Panc1 (cell line): ENCODE measurements at regions not wholly inside any gene's neighbourhood (a gene's known extent, or its start where the extent isn't known, plus 50 kb on each side); places are given as distances from the start of the nearest gene placed in this dataset.

Source experiments
- ATAC-seq: fragments of 200-7000 bp; cut with Tn5 transposase; 2 replicates; pipeline ENCODE4 v1.9.1; 2020; ENCODE audit warnings: mild to moderate bottlenecking, moderate library complexity
- BruUV-seq: library from RNA; stranded (reverse); fragments of 400-500 nt; replicated peaks from 2 replicates; lab custom pipeline; 2021; lab: Mats Ljungman, UMichigan
- CTCF ChIA-PET: fragments of 300-600 bp; sonication (Branson Sonifier 250); formaldehyde crosslinking; loops from one replicate; lab custom pipeline; 2022; ENCODE audit warnings: antibody characterized with exemption; lab: Charles Lee
- POLR2A ChIA-PET: fragments of 300-600 bp; sonication (Branson Sonifier 250); formaldehyde crosslinking; loops from one replicate; lab custom pipeline; 2022; ENCODE audit warnings: antibody characterized with exemption; lab: Charles Lee
- DNase-seq: peaks from one replicate; pipeline ENCODE4 v3.0.0-alpha.2; 2010; ENCODE audit warnings: low read depth, low spot score
- H3K27ac ChIP-seq: 2 replicates; pipeline ENCODE4 v1.5.1; 2011; ENCODE audit warnings: mild to moderate bottlenecking, low read length, inconsistent platforms
- H3K27me3 ChIP-seq: fragments of 200-500 bp; sonication (Bioruptor generic); 2 replicates; pipeline ENCODE4 v1.6.0; 2014; ENCODE audit warnings: low read length, inconsistent platforms; ENCODE audit not compliant: control insufficient read depth, insufficient read depth
- H3K36me3 ChIP-seq: fragments of 200-500 bp; sonication (Bioruptor generic); 2 replicates; pipeline ENCODE4 v1.5.1; 2014; ENCODE audit warnings: inconsistent platforms, mild to moderate bottlenecking, low read length, moderate library complexity; ENCODE audit not compliant: control insufficient read depth, insufficient read depth
- H3K4me1 ChIP-seq: 2 replicates; pipeline ENCODE4 v1.5.1; 2011; ENCODE audit warnings: inconsistent platforms, mild to moderate bottlenecking, low read length, moderate library complexity; ENCODE audit not compliant: control insufficient read depth, insufficient read depth
- H3K4me3 ChIP-seq, 2 experiments: 2 replicates each; pipeline ENCODE4 v1.5.1; 2011 to 2012; ENCODE audit warnings: low read depth in 2 of 2, low read length in 2 of 2, mild to moderate bottlenecking in 2 of 2, inconsistent platforms in 1 of 2, moderate library complexity in 1 of 2
- H3K9me3 ChIP-seq: fragments of 200-500 bp; sonication (Bioruptor generic); 2 replicates; pipeline ENCODE4 v1.5.1; 2014; ENCODE audit warnings: low read depth, mild to moderate bottlenecking, inconsistent platforms, low read length, moderate library complexity; ENCODE audit not compliant: control insufficient read depth, insufficient read depth
- POLR2AphosphoS5 ChIP-seq: IDR thresholded peaks from 2 replicates; pipeline ENCODE4 v1.6.1; 2012; ENCODE audit warnings: mild to moderate bottlenecking, low read depth, low read length, moderate library complexity
- SIN3A ChIP-seq: IDR thresholded peaks from 2 replicates; pipeline ENCODE4 v1.6.1; 2012; ENCODE audit warnings: low read depth, mild to moderate bottlenecking, low read length, moderate library complexity, borderline replicate concordance; ENCODE audit not compliant: insufficient read depth
- TCF7L2 ChIP-seq: IDR thresholded peaks from 2 replicates; pipeline ENCODE4 v1.6.1; 2011; ENCODE audit warnings: mild to moderate bottlenecking, low read depth, low read length, inconsistent platforms
- in situ Hi-C: cut with HindIII; loops from 2 replicates; pipeline ENCODE4 v1.10.0; 2016; ENCODE audit warnings: low sequenced_read_pairs, low pct_unique_long_range_greater_than_20kb
- intact Hi-C: fragments of 100-400 bp; cut with micrococcal nuclease; formaldehyde crosslinking; loops from one replicate; pipeline ENCODE4 v1.10.0; 2022; ENCODE audit not compliant: unreplicated experiment
- TF ChIP-seq, protein P1 (sequence below), 2 experiments: IDR thresholded peaks; 2 replicates each; pipeline ENCODE4 v1.6.1; 2011 to 2012; ENCODE audit warnings: low read depth in 2 of 2, control low read depth in 1 of 2, low read length in 1 of 2, mild to moderate bottlenecking in 1 of 2, moderate library complexity in 1 of 2; ENCODE audit not compliant: insufficient read depth in 1 of 2
- TF ChIP-seq, protein P2 (sequence below): fragments of 450-650 bp; IDR thresholded peaks from 2 replicates; pipeline ENCODE4 v1.5.1; 2017; ENCODE audit warnings: mild to moderate bottlenecking

DNA sequence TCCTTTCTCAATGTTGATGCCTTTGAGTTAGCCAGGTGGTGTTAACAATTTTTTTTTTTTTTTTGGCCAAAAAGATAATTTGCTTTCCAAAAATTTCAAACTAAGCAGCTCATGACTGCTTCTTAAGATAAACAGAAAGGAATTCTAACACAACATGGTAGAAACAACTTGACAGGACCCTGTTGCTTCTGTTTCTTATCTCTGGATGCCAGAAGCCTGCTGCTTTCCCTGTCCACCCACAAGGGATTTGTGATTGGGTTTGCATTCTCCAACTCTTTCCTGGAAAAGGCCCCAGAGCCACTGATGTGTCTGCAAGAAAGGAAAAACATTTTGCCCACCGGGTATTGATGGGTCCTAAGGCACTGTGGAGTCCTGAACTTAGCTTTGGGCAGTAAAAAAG lies 217.2 kb upstream of the PKDCC start:
- DNase-seq (no peak), ATAC-seq (no peak)
- intact Hi-C loops (no loop called here), in situ Hi-C loops (no loop called here)
- no peak overlapping the region for H3K4me3 ChIP-seq
- ChIA-PET POLR2A (interaction anchor here (0.7 kb wide), 1 partner anchor 22 kb away, joined by 3 read pairs; no protein-coding TSS in a partner anchor), CTCF (no interaction called here)
- TF ChIP-seq POLR2AphosphoS5 (no peak), SIN3A (no peak), TCF7L2 (no peak)
- TF ChIP-seq, protein P1, sequence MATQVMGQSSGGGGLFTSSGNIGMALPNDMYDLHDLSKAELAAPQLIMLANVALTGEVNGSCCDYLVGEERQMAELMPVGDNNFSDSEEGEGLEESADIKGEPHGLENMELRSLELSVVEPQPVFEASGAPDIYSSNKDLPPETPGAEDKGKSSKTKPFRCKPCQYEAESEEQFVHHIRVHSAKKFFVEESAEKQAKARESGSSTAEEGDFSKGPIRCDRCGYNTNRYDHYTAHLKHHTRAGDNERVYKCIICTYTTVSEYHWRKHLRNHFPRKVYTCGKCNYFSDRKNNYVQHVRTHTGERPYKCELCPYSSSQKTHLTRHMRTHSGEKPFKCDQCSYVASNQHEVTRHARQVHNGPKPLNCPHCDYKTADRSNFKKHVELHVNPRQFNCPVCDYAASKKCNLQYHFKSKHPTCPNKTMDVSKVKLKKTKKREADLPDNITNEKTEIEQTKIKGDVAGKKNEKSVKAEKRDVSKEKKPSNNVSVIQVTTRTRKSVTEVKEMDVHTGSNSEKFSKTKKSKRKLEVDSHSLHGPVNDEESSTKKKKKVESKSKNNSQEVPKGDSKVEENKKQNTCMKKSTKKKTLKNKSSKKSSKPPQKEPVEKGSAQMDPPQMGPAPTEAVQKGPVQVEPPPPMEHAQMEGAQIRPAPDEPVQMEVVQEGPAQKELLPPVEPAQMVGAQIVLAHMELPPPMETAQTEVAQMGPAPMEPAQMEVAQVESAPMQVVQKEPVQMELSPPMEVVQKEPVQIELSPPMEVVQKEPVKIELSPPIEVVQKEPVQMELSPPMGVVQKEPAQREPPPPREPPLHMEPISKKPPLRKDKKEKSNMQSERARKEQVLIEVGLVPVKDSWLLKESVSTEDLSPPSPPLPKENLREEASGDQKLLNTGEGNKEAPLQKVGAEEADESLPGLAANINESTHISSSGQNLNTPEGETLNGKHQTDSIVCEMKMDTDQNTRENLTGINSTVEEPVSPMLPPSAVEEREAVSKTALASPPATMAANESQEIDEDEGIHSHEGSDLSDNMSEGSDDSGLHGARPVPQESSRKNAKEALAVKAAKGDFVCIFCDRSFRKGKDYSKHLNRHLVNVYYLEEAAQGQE (IDR thresholded peaks at IDR 0.05; ENCODE audit: insufficient read depth in 1 of 2, low read depth in 2 of 2, low read length in 1 of 2), result no peak
- TF ChIP-seq, protein P2, sequence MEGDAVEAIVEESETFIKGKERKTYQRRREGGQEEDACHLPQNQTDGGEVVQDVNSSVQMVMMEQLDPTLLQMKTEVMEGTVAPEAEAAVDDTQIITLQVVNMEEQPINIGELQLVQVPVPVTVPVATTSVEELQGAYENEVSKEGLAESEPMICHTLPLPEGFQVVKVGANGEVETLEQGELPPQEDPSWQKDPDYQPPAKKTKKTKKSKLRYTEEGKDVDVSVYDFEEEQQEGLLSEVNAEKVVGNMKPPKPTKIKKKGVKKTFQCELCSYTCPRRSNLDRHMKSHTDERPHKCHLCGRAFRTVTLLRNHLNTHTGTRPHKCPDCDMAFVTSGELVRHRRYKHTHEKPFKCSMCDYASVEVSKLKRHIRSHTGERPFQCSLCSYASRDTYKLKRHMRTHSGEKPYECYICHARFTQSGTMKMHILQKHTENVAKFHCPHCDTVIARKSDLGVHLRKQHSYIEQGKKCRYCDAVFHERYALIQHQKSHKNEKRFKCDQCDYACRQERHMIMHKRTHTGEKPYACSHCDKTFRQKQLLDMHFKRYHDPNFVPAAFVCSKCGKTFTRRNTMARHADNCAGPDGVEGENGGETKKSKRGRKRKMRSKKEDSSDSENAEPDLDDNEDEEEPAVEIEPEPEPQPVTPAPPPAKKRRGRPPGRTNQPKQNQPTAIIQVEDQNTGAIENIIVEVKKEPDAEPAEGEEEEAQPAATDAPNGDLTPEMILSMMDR, result no peak
- BruUV-seq, result no TSS peak
- H3K27ac ChIP-seq, result no peak overlapping the region
- H3K4me1 ChIP-seq, result no peaks in the 10 kb centered on the region
- no peaks in the 10 kb centered on the region for H3K36me3 ChIP-seq
- no peaks in the 10 kb centered on the region for H3K9me3 ChIP-seq
- peaks cover 36% of the 10 kb centered on the region for H3K27me3 ChIP-seq

DNA sequence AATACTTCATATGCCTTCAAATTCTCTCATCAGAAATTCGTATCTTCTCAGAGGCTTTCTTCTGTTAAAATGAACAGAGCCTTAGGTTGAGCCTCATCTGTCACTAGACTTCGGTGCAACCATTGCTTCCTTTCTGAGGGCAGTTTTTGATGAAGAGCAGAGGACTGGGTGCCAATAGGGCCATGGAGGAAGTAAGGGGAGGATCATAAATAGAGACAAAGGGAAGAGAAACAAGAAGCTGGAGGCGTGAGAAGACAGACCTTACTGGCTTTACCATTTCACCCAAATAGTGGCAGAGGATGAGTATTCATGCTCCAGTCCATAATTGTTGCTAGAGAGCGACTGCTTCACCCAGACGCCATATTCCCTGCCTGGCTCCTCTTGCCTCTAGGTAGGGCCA lies 215.6 kb upstream of the PKDCC start:
- no peaks in the 10 kb centered on the region for H3K4me1 ChIP-seq
- TF ChIP-seq POLR2AphosphoS5 (no peak), SIN3A (no peak), TCF7L2 (no peak)
- TF ChIP-seq, protein P1 (IDR thresholded peaks at IDR 0.05; ENCODE audit: insufficient read depth in 1 of 2, low read depth in 2 of 2, low read length in 1 of 2), result no peak
- TF ChIP-seq, protein P2, result no peak
- H3K27ac ChIP-seq, result no peak overlapping the region
- ChIA-PET POLR2A (no interaction called here), CTCF (no interaction called here)
- in situ Hi-C loops (no loop called here), intact Hi-C loops (no loop called here)
- no peak overlapping the region for H3K4me3 ChIP-seq
- no peaks in the 10 kb centered on the region for H3K9me3 ChIP-seq
- H3K36me3 ChIP-seq, result no peaks in the 10 kb centered on the region
- ATAC-seq, result no peak
- no peak for DNase-seq
- H3K27me3 ChIP-seq, result peaks cover 40% of the 10 kb centered on the region
- BruUV-seq, result no TSS peak
